ENCODE measurements at regions not wholly inside any gene's neighbourhood (a gene's known extent, or its start where the extent isn't known, plus 50 kb on each side); places are given as distances from the start of the nearest gene placed in this dataset.

DNA sequence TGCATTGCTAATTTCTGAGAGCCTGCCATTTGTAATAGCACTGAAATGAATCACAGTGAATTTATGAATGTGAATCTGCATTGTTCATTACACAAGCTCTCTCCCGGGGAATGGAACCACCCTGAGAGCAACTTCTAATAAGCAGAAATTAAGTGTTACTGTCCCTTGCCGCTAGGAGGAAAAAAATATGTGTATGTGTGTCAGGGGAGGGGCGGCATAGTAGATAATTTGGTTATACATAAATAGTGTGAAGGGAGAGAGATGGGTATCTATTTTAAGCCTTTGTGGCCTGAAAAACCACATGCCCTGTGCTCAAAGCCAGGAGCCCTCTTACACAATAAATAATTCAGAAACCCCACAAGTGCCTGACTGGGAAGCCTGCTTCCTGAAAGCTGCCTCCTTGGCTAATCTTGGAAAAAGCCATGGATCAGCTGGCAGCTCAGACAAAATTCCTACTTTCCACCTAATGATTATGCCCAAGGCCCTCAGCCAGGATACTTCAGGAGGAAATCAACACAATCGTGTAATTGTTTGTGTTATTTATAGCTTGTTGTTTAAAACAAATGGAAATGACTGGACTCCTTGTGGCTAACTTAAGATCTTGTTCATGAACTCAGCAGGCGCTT is 366.2 kb upstream of the KITLG start:
- TF ChIP-seq POLR2AphosphoS5 (IDR thresholded peaks at IDR 0.05): peak in 1 of 2 donors; percentile 42
- peak in 1 of 4 donors; percentile 61 for TF ChIP-seq EP300 (IDR thresholded peaks at IDR 0.05)
- no peak for TF ChIP-seq POLR2A (IDR thresholded peaks at IDR 0.05)
- TF ChIP-seq, protein P1, sequence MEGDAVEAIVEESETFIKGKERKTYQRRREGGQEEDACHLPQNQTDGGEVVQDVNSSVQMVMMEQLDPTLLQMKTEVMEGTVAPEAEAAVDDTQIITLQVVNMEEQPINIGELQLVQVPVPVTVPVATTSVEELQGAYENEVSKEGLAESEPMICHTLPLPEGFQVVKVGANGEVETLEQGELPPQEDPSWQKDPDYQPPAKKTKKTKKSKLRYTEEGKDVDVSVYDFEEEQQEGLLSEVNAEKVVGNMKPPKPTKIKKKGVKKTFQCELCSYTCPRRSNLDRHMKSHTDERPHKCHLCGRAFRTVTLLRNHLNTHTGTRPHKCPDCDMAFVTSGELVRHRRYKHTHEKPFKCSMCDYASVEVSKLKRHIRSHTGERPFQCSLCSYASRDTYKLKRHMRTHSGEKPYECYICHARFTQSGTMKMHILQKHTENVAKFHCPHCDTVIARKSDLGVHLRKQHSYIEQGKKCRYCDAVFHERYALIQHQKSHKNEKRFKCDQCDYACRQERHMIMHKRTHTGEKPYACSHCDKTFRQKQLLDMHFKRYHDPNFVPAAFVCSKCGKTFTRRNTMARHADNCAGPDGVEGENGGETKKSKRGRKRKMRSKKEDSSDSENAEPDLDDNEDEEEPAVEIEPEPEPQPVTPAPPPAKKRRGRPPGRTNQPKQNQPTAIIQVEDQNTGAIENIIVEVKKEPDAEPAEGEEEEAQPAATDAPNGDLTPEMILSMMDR (IDR thresholded peaks at IDR 0.05): peak in 1 of 6 experiments; percentile 5
- DNase-seq: peak in 1 of 2 donors; percentile 50
- Histone ChIP-seq H3K4me1 (peaks cover 6 to 25% (median 20%) of the 10 kb centered on the region in 4 donors), H3K9me3 (no peaks in the 10 kb centered on the region), H3K27ac (peak overlapping the region; percentile 42 to 62 (median 52)), H3K27me3 (no peaks in the 10 kb centered on the region), H3K4me3 (no peak overlapping the region), H3K36me3 (no peaks in the 10 kb centered on the region)
- WGBS, 2 donors: 17 to 27% methylated on average over 5 of the region's 5 CpGs
- ATAC-seq (ENCODE audit: low FRiP score in 2 of 2): peak; percentile 30 to 69

DNA sequence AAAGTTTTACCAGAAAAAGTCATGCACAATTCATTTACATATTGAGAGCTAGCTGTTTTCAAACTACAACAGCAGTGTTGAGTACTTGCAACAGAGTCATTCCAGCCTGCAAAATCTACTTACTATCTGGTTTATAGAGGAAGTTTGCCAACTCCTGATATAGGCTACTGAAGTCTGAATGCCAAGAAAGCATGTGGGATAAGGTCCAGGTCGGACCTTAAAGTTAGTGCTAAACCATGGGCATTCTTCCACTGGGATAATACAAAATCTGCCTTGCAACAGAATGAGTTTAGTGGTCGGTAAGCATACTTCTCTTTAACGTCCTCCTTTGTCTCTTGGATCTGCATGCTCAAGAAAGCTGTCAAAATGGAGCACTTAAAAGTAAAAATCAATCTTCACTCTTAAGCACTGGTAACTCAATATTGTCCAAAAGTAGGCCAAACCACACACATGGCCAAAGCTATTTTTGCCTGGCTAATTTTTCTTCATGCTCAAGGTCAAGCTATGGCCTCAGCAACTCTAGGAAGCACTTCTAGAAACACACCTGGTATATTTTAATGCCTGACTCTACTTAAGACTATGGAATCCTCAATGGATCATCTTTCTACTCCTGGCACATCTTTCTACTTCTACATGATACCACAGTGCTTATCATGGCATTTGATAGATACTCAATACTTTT is 364.9 kb upstream of the KITLG start:
- Histone ChIP-seq H3K9me3 (no peaks in the 10 kb centered on the region), H3K27me3 (no peaks in the 10 kb centered on the region), H3K36me3 (no peaks in the 10 kb centered on the region), H3K27ac (no peak overlapping the region), H3K4me3 (no peak overlapping the region), H3K4me1 (peaks cover 6 to 25% (median 20%) of the 10 kb centered on the region in 4 donors)
- DNase-seq (no peak), ATAC-seq (ENCODE audit: low FRiP score in 2 of 2) (no peak)
- WGBS, 2 donors: 52 to 75% methylated on average over 3 of the region's 3 CpGs
- TF ChIP-seq POLR2A (IDR thresholded peaks at IDR 0.05) (no peak), EP300 (IDR thresholded peaks at IDR 0.05) (no peak), POLR2AphosphoS5 (IDR thresholded peaks at IDR 0.05) (no peak)
- TF ChIP-seq, protein P1 (IDR thresholded peaks at IDR 0.05): no peak

DNA sequence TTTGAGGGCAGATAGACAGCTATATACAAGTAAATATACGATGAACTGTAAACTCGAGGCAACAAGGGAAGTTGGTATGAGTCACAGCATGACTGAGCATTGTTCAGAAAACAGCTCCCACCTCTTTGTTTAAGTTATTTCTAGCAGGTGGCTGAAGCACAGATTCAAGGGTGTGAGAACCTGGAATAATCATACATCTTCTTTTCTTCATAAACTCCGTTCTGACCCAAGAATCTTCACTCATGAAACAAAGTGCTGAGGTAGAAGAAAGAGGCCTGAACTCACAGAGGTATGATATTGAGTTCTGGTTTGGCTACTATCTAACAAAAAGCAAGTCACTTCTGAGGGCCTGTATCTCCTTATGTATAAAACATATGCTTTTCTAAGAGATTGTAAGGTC is 364.1 kb upstream of the KITLG start:
- no peak for DNase-seq

DNA sequence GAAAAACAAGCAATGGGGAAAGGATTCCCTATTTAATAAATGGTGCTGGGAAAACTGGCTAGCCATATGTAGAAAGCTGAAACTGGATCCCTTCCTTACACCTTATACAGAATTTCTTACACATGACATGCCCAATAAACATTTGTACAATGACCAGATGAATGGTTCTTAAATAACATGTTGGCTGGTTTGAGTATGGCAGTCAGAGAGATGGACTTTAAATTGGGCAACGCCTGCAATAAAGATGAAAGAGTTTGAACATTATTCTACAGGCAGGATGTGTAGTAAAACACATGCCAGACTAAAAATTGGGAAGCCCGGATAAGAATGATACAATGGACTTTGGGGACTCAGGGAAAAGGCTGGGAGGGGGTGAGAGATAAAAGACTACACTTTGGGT is 360.6 kb upstream of the KITLG start:
- DNase-seq (no peak), ATAC-seq (ENCODE audit: low FRiP score in 2 of 2) (no peak)
- no peaks in the 10 kb centered on the region for H3K27me3 ChIP-seq
- 93 to 94% methylated on average over 2 of the region's 2 CpGs for WGBS, 2 donors
- TF ChIP-seq POLR2A (IDR thresholded peaks at IDR 0.05) (no peak), EP300 (IDR thresholded peaks at IDR 0.05) (no peak), POLR2AphosphoS5 (IDR thresholded peaks at IDR 0.05) (no peak)
- TF ChIP-seq, protein P1 (IDR thresholded peaks at IDR 0.05): no peak
- no peaks in the 10 kb centered on the region for H3K36me3 ChIP-seq
- H3K9me3 ChIP-seq: no peaks in the 10 kb centered on the region
- H3K27ac ChIP-seq: no peak overlapping the region
- no peak overlapping the region for H3K4me3 ChIP-seq
- peaks cover 0 to 14% (median 10%) of the 10 kb centered on the region in 4 donors for H3K4me1 ChIP-seq

More for the DNA sequence above, 364.1 kb upstream of the KITLG start:
- Histone ChIP-seq H3K36me3 (no peaks in the 10 kb centered on the region), H3K4me1 (peaks cover 6 to 25% (median 20%) of the 10 kb centered on the region in 4 donors), H3K27ac (peak overlapping the region in 1 of 4 donors; percentile 1), H3K9me3 (no peaks in the 10 kb centered on the region), H3K27me3 (no peaks in the 10 kb centered on the region), H3K4me3 (no peak overlapping the region)
- 52 to 57% methylated on average over 3 of the region's 3 CpGs for WGBS, 2 donors
- peak in 1 of 2 donors; percentile 16 for TF ChIP-seq POLR2AphosphoS5 (IDR thresholded peaks at IDR 0.05)
- TF ChIP-seq, protein P1 (IDR thresholded peaks at IDR 0.05): no peak
- no peak for ATAC-seq (ENCODE audit: low FRiP score in 2 of 2)
